ENCODE measurements at regions not wholly inside any gene's neighbourhood (a gene's known extent, or its start where the extent isn't known, plus 50 kb on each side); places are given as distances from the start of the nearest gene placed in this dataset.

DNA sequence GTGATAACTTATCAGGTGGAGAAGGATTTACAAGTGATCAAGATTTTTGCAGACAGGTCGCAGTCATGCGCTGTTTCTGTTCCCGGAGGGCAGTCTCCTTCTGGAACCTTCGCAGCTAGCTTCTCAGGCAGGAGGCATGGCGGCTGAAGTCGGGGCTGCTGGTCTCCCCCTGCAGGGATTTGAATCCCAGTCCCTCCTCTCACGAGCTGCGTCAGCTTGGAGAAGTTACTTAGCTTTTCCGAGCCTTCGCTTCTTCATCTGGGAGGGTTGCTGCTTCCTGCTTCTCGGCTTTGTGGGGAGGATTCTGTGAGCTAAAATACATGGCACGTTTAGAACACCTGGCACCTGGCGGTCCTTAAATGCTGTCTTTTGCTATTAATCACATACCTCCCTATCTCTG, 287.8 kb upstream of the FOXF1 start:
- Histone ChIP-seq H3K27me3 (ENCODE audit: control insufficient read depth in 2 of 2, insufficient read depth in 2 of 2, low read length in 2 of 2) (peaks cover 0 to 8% of the 10 kb centered on the region in 2 donors), H4K20me1 (ENCODE audit: insufficient read depth, low read length) (no peaks in the 10 kb centered on the region), H3K79me2 (ENCODE audit: insufficient read depth, low read length) (no peaks in the 10 kb centered on the region), H3K9me3 (replicated peaks in 1 of 2; ENCODE audit: control insufficient read depth in 1 of 2, insufficient read depth in 1 of 2, low read length in 2 of 2) (no peaks in the 10 kb centered on the region), H2AFZ (ENCODE audit: insufficient read depth, low read depth, low read length, poor library complexity, severe bottlenecking) (no peak overlapping the region), H3K4me1 (ENCODE audit: control insufficient read depth in 1 of 2, insufficient read depth in 2 of 2, low read length in 2 of 2) (no peaks in the 10 kb centered on the region), H3K9ac (ENCODE audit: insufficient read depth, low read length, poor library complexity, severe bottlenecking) (no peak overlapping the region), H3K4me3 (replicated peaks in 1 of 3; ENCODE audit: low read depth in 2 of 3, low read length in 3 of 3) (no peak overlapping the region), H3K27ac (ENCODE audit: low read depth in 1 of 2, low read length in 2 of 2) (no peak overlapping the region), H3K36me3 (replicated peaks in 1 of 2; ENCODE audit: control insufficient read depth in 1 of 2, insufficient read depth in 2 of 2, low read length in 2 of 2) (no peaks in the 10 kb centered on the region), H3K4me2 (replicated peaks; ENCODE audit: extremely low read depth, low read length, poor library complexity, severe bottlenecking) (no peak overlapping the region)
- DNase-seq = no peak
- WGBS (ENCODE audit: insufficient coverage) = 64% methylated on average over 8 of the region's 13 CpGs
- Mint-ChIP-seq H3K4me3 (no peak overlapping the region), H3K27me3 (ENCODE audit: low read depth in 3 of 3) (peaks cover 5 to 18% (median 17%) of the 10 kb centered on the region in 3 donors), H3K27ac (no peak overlapping the region), H3K4me1 (no peaks in the 10 kb centered on the region), H3K9me3 (peaks cover 0 to 1% (median 0%) of the 10 kb centered on the region in 7 donors), H3K36me3 (no peaks in the 10 kb centered on the region)
- TF ChIP-seq, protein P1, sequence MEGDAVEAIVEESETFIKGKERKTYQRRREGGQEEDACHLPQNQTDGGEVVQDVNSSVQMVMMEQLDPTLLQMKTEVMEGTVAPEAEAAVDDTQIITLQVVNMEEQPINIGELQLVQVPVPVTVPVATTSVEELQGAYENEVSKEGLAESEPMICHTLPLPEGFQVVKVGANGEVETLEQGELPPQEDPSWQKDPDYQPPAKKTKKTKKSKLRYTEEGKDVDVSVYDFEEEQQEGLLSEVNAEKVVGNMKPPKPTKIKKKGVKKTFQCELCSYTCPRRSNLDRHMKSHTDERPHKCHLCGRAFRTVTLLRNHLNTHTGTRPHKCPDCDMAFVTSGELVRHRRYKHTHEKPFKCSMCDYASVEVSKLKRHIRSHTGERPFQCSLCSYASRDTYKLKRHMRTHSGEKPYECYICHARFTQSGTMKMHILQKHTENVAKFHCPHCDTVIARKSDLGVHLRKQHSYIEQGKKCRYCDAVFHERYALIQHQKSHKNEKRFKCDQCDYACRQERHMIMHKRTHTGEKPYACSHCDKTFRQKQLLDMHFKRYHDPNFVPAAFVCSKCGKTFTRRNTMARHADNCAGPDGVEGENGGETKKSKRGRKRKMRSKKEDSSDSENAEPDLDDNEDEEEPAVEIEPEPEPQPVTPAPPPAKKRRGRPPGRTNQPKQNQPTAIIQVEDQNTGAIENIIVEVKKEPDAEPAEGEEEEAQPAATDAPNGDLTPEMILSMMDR (IDR thresholded peaks at IDR 0.05) = no peak
- intact Hi-C loops (cut with micrococcal nuclease) = no loop called here

DNA sequence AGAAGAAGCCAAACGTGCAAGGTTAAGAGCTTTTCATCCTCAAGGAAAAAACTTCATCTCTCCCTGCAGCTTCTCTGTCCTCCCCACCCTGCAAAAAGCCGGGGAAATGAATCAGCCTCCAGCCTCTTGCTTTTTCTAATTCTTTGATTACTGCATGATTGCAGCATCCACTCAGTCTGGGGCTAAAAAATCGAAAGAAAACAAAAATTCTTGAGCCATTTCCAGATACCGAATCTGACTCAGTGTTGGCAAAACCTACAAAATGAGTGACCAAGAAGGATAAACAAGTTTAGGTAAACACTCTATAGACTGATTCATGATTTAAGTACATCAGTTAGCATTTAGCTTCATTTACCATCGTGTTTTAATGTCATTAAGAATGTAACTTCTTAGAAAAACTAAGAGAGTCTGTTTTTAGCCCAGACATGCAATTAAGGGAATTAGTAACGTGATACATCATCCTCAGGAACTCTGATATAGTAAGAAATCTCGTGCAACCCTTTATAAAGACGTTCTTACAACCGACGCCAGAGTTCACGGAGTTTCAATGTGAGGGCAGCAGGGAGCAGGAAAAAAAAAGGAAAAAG, 287.3 kb upstream of the FOXF1 start:
- no peaks in the 10 kb centered on the region for H3K4me1 Mint-ChIP-seq
- Histone ChIP-seq H3K4me3 (replicated peaks in 1 of 3; ENCODE audit: low read depth in 2 of 3, low read length in 3 of 3) (no peak overlapping the region), H3K9ac (ENCODE audit: insufficient read depth, low read length, poor library complexity, severe bottlenecking) (no peak overlapping the region), H3K27ac (ENCODE audit: low read depth in 1 of 2, low read length in 2 of 2) (no peak overlapping the region), H3K9me3 (replicated peaks in 1 of 2; ENCODE audit: control insufficient read depth in 1 of 2, insufficient read depth in 1 of 2, low read length in 2 of 2) (no peaks in the 10 kb centered on the region), H3K79me2 (ENCODE audit: insufficient read depth, low read length) (no peaks in the 10 kb centered on the region), H3K27me3 (ENCODE audit: control insufficient read depth in 2 of 2, insufficient read depth in 2 of 2, low read length in 2 of 2) (peaks cover 0 to 8% of the 10 kb centered on the region in 2 donors), H3K4me2 (replicated peaks; ENCODE audit: extremely low read depth, low read length, poor library complexity, severe bottlenecking) (no peak overlapping the region), H2AFZ (ENCODE audit: insufficient read depth, low read depth, low read length, poor library complexity, severe bottlenecking) (no peak overlapping the region), H3K4me1 (ENCODE audit: control insufficient read depth in 1 of 2, insufficient read depth in 2 of 2, low read length in 2 of 2) (no peaks in the 10 kb centered on the region), H3K36me3 (replicated peaks in 1 of 2; ENCODE audit: control insufficient read depth in 1 of 2, insufficient read depth in 2 of 2, low read length in 2 of 2) (no peaks in the 10 kb centered on the region), H4K20me1 (ENCODE audit: insufficient read depth, low read length) (no peaks in the 10 kb centered on the region)
- peaks cover 0 to 1% (median 0%) of the 10 kb centered on the region in 7 donors for H3K9me3 Mint-ChIP-seq
- H3K4me3 Mint-ChIP-seq = no peak overlapping the region
- TF ChIP-seq, protein P1 (IDR thresholded peaks at IDR 0.05) = no peak
- no peak overlapping the region for H3K27ac Mint-ChIP-seq
- no peak for DNase-seq
- H3K27me3 Mint-ChIP-seq (ENCODE audit: low read depth in 3 of 3) = peaks cover 6 to 23% (median 20%) of the 10 kb centered on the region in 3 donors
- intact Hi-C loops (cut with micrococcal nuclease) = no loop called here
- no peaks in the 10 kb centered on the region for H3K36me3 Mint-ChIP-seq
- WGBS (ENCODE audit: insufficient coverage) = 77% methylated on average over 9 of the region's 11 CpGs
